ENCODE measurements at regions not wholly inside any gene's neighbourhood (a gene's known extent, or its start where the extent isn't known, plus 50 kb on each side); places are given as distances from the start of the nearest gene placed in this dataset.

- no peaks in the 10 kb centered on the region for H3K4me1 ChIP-seq (ENCODE audit: control insufficient read depth in 3 of 3, insufficient read depth in 3 of 3, low read length in 3 of 3)
- H3K36me3 ChIP-seq (ENCODE audit: control insufficient read depth in 3 of 3, insufficient read depth in 3 of 3, low read length in 3 of 3) = no peaks in the 10 kb centered on the region
- no peaks in the 10 kb centered on the region for H3K27me3 ChIP-seq (ENCODE audit: control insufficient read depth in 3 of 3, insufficient read depth in 3 of 3, low read length in 3 of 3)
- H3K27ac ChIP-seq (ENCODE audit: low read depth, low read length) = no peak overlapping the region
- no peak overlapping the region for H3K9ac ChIP-seq (ENCODE audit: low read depth in 1 of 3, low read length in 3 of 3)
- H3K9me3 ChIP-seq (ENCODE audit: control insufficient read depth in 3 of 3, low read length in 3 of 3) = no peaks in the 10 kb centered on the region
- H3K4me3 ChIP-seq (ENCODE audit: low read length in 3 of 3) = no peak overlapping the region
These were observed 87.6 kb upstream of the JADE1 start for GRCh38 chr4:128721896-128722295.

- Histone ChIP-seq H3K4me3 (ENCODE audit: low read length in 3 of 3) (no peak overlapping the region), H3K27me3 (ENCODE audit: control insufficient read depth in 3 of 3, insufficient read depth in 3 of 3, low read length in 3 of 3) (no peaks in the 10 kb centered on the region), H3K9ac (ENCODE audit: low read depth in 1 of 3, low read length in 3 of 3) (no peak overlapping the region), H3K9me3 (ENCODE audit: control insufficient read depth in 3 of 3, low read length in 3 of 3) (no peaks in the 10 kb centered on the region), H3K4me1 (ENCODE audit: control insufficient read depth in 3 of 3, insufficient read depth in 3 of 3, low read length in 3 of 3) (peaks cover 0 to 3% (median 0%) of the 10 kb centered on the region in 3 donors), H3K36me3 (ENCODE audit: control insufficient read depth in 3 of 3, insufficient read depth in 3 of 3, low read length in 3 of 3) (no peaks in the 10 kb centered on the region), H3K27ac (ENCODE audit: low read depth, low read length) (no peak overlapping the region)
These were observed 89.2 kb upstream of the JADE1 start for GRCh38 chr4:128720270-128720669.

DNA sequence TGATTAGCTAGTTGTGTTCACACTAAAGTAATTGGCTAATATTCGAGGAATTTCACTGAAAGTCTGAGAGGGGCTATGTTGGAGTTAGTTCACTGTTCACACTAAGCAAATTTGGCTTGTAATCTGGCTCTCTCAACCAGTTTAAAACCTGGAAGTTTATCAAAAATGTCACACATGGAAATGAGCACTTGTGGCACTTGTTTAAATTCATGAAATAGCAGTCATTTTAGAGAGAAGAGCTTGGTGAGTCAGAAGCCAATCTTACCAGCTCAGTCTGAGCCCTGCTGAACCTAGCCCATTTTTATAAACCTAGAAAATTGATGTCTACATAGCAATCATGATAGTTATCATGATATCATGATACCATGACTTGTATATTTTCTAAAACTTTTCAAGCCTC lies 90.7 kb upstream of the JADE1 start:
- Histone ChIP-seq H3K4me1 (ENCODE audit: control insufficient read depth in 3 of 3, insufficient read depth in 3 of 3, low read length in 3 of 3) (peaks cover 0 to 3% (median 0%) of the 10 kb centered on the region in 3 donors), H3K27me3 (ENCODE audit: control insufficient read depth in 3 of 3, insufficient read depth in 3 of 3, low read length in 3 of 3) (no peaks in the 10 kb centered on the region)

DNA sequence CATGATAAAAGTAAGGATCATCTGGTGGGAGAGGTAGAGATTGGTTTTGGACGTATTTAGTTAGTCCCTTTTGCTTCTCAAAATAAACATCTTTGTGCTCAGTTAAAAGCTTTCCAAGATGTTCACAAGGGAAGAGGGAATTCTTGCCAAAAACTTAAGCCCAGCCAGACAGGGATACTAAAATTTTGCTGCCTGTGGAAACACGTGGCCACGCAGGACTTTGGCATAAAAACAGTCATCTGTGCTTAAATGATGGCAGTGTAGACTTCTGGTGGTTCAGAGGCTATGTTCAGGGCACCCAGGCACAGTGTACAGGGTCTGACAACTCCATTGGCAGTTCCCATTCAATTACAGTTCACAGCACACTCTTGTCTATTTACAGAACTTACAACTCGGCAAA lies 93.2 kb upstream of the JADE1 start:
- no peaks in the 10 kb centered on the region for H3K27me3 ChIP-seq (ENCODE audit: control insufficient read depth in 3 of 3, insufficient read depth in 3 of 3, low read length in 3 of 3)
- peak overlapping the region; percentile 60 for H3K27ac ChIP-seq (ENCODE audit: low read depth, low read length)
- H3K9ac ChIP-seq (ENCODE audit: low read depth in 1 of 3, low read length in 3 of 3) = no peak overlapping the region
- no peak overlapping the region for H3K4me3 ChIP-seq (ENCODE audit: low read length in 3 of 3)
- no peaks in the 10 kb centered on the region for H3K9me3 ChIP-seq (ENCODE audit: control insufficient read depth in 3 of 3, low read length in 3 of 3)
- H3K4me1 ChIP-seq (ENCODE audit: control insufficient read depth in 3 of 3, insufficient read depth in 3 of 3, low read length in 3 of 3) = peaks cover 0 to 3% (median 0%) of the 10 kb centered on the region in 3 donors
- no peaks in the 10 kb centered on the region for H3K36me3 ChIP-seq (ENCODE audit: control insufficient read depth in 3 of 3, insufficient read depth in 3 of 3, low read length in 3 of 3)

More for the DNA sequence above, 90.7 kb upstream of the JADE1 start:
- Histone ChIP-seq H3K4me3 (ENCODE audit: low read length in 3 of 3) (no peak overlapping the region), H3K9me3 (ENCODE audit: control insufficient read depth in 3 of 3, low read length in 3 of 3) (no peaks in the 10 kb centered on the region), H3K36me3 (ENCODE audit: control insufficient read depth in 3 of 3, insufficient read depth in 3 of 3, low read length in 3 of 3) (no peaks in the 10 kb centered on the region), H3K27ac (ENCODE audit: low read depth, low read length) (no peak overlapping the region), H3K9ac (ENCODE audit: low read depth in 1 of 3, low read length in 3 of 3) (no peak overlapping the region)

- no peaks in the 10 kb centered on the region for H3K9me3 ChIP-seq (ENCODE audit: control insufficient read depth in 3 of 3, low read length in 3 of 3)
- H3K27ac ChIP-seq (ENCODE audit: low read depth, low read length) = peak overlapping the region; percentile 60
- no peak overlapping the region for H3K9ac ChIP-seq (ENCODE audit: low read depth in 1 of 3, low read length in 3 of 3)
- peaks cover 0 to 3% (median 0%) of the 10 kb centered on the region in 3 donors for H3K4me1 ChIP-seq (ENCODE audit: control insufficient read depth in 3 of 3, insufficient read depth in 3 of 3, low read length in 3 of 3)
- H3K36me3 ChIP-seq (ENCODE audit: control insufficient read depth in 3 of 3, insufficient read depth in 3 of 3, low read length in 3 of 3) = no peaks in the 10 kb centered on the region
- no peak overlapping the region for H3K4me3 ChIP-seq (ENCODE audit: low read length in 3 of 3)
- no peaks in the 10 kb centered on the region for H3K27me3 ChIP-seq (ENCODE audit: control insufficient read depth in 3 of 3, insufficient read depth in 3 of 3, low read length in 3 of 3)
These were observed 93.9 kb upstream of the JADE1 start for GRCh38 chr4:128715616-128716015.

DNA sequence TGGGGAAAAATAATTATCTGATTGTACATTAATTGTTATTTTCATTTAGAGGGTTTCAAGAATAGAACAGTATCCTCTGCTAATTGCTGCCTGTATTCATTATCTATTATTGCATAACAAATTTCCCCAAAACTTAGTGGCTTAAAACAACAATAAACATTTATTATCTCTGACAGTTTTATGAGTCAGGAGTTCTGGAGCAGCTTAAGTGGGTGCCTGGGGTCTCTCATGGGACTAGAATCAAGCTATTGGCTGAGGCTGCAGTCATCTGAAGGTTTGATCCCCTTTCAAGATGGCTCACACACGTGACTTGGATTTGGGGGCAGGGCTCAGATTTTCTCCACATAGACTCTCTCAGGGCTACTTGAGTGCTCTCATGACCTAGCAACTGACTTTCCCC lies 98.1 kb upstream of the JADE1 start:
- no peaks in the 10 kb centered on the region for H3K9me3 ChIP-seq (ENCODE audit: control insufficient read depth in 3 of 3, low read length in 3 of 3)
- H3K4me1 ChIP-seq (ENCODE audit: control insufficient read depth in 3 of 3, insufficient read depth in 3 of 3, low read length in 3 of 3) = peaks cover 0 to 1% (median 0%) of the 10 kb centered on the region in 3 donors
- no peaks in the 10 kb centered on the region for H3K36me3 ChIP-seq (ENCODE audit: control insufficient read depth in 3 of 3, insufficient read depth in 3 of 3, low read length in 3 of 3)
- no peak overlapping the region for H3K4me3 ChIP-seq (ENCODE audit: low read length in 3 of 3)
- H3K27me3 ChIP-seq (ENCODE audit: control insufficient read depth in 3 of 3, insufficient read depth in 3 of 3, low read length in 3 of 3) = no peaks in the 10 kb centered on the region
- H3K9ac ChIP-seq (ENCODE audit: low read depth in 1 of 3, low read length in 3 of 3) = no peak overlapping the region
- H3K27ac ChIP-seq (ENCODE audit: low read depth, low read length) = no peak overlapping the region

DNA sequence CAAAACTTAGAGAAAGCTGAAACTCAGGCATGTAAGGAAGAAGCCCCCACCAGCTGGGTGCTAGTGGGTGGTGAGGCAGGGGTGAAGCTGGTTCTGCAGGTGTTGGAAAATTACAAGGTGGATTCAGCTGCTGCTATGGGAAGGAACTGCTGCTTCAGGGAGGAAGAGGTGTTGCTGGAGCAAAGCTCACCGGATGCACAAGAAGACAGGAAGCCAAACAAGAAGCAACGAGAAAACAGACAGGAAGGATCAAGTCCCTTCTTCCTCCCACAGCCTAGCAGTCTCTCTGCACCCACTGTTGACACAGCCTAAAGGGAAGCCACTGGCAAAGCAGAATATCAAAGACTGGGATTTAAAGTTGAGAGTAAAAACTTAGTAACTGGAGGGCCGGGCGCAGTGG lies 100.2 kb upstream of the JADE1 start:
- Histone ChIP-seq H3K9me3 (ENCODE audit: control insufficient read depth in 3 of 3, low read length in 3 of 3) (no peaks in the 10 kb centered on the region), H3K4me3 (ENCODE audit: low read length in 3 of 3) (no peak overlapping the region), H3K27ac (ENCODE audit: low read depth, low read length) (no peak overlapping the region), H3K4me1 (ENCODE audit: control insufficient read depth in 3 of 3, insufficient read depth in 3 of 3, low read length in 3 of 3) (no peaks in the 10 kb centered on the region), H3K36me3 (ENCODE audit: control insufficient read depth in 3 of 3, insufficient read depth in 3 of 3, low read length in 3 of 3) (no peaks in the 10 kb centered on the region), H3K9ac (ENCODE audit: low read depth in 1 of 3, low read length in 3 of 3) (no peak overlapping the region), H3K27me3 (ENCODE audit: control insufficient read depth in 3 of 3, insufficient read depth in 3 of 3, low read length in 3 of 3) (no peaks in the 10 kb centered on the region)

GRCh38 chr4:128707864-128708263 lies 101.6 kb upstream of the JADE1 start:
- no peaks in the 10 kb centered on the region for H3K36me3 ChIP-seq (ENCODE audit: control insufficient read depth in 3 of 3, insufficient read depth in 3 of 3, low read length in 3 of 3)
- no peaks in the 10 kb centered on the region for H3K27me3 ChIP-seq (ENCODE audit: control insufficient read depth in 3 of 3, insufficient read depth in 3 of 3, low read length in 3 of 3)
- H3K9me3 ChIP-seq (ENCODE audit: control insufficient read depth in 3 of 3, low read length in 3 of 3) = no peaks in the 10 kb centered on the region
- H3K4me1 ChIP-seq (ENCODE audit: control insufficient read depth in 3 of 3, insufficient read depth in 3 of 3, low read length in 3 of 3) = no peaks in the 10 kb centered on the region
- H3K4me3 ChIP-seq (ENCODE audit: low read length in 3 of 3) = no peak overlapping the region
- H3K9ac ChIP-seq (ENCODE audit: low read depth in 1 of 3, low read length in 3 of 3) = no peak overlapping the region
- no peak overlapping the region for H3K27ac ChIP-seq (ENCODE audit: low read depth, low read length)

DNA sequence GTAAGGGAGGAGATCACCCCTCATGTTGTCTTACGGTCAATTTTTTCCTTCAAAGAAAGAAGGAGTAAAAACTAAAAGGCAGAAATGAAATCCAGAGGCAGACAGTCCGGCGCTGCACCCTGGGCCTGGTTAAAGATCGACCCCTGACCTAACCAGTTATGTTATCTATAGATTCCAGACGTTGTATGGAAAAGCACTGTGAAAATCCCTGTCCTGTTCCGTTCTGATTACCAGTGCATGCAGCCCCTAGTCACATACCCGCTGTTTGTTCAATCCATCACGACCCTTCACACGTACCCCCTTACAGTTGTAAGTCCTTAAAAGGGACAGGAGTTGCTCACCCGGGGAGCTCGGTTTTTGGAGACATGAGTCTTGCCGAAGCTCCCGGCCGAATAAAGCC lies 105.6 kb upstream of the JADE1 start:
- Histone ChIP-seq H3K27me3 (ENCODE audit: control insufficient read depth in 3 of 3, insufficient read depth in 3 of 3, low read length in 3 of 3) (no peaks in the 10 kb centered on the region), H3K36me3 (ENCODE audit: control insufficient read depth in 3 of 3, insufficient read depth in 3 of 3, low read length in 3 of 3) (no peaks in the 10 kb centered on the region), H3K4me1 (ENCODE audit: control insufficient read depth in 3 of 3, insufficient read depth in 3 of 3, low read length in 3 of 3) (no peaks in the 10 kb centered on the region), H3K9ac (ENCODE audit: low read depth in 1 of 3, low read length in 3 of 3) (no peak overlapping the region), H3K27ac (ENCODE audit: low read depth, low read length) (no peak overlapping the region), H3K4me3 (ENCODE audit: low read length in 3 of 3) (no peak overlapping the region), H3K9me3 (ENCODE audit: control insufficient read depth in 3 of 3, low read length in 3 of 3) (no peaks in the 10 kb centered on the region)

GRCh38 chr4:128700659-128701350 lies 108.7 kb upstream of the JADE1 start:
- Histone ChIP-seq H3K27ac (ENCODE audit: low read depth, low read length) (no peak overlapping the region), H3K27me3 (ENCODE audit: control insufficient read depth in 3 of 3, insufficient read depth in 3 of 3, low read length in 3 of 3) (no peaks in the 10 kb centered on the region), H3K9ac (ENCODE audit: low read depth in 1 of 3, low read length in 3 of 3) (no peak overlapping the region), H3K4me1 (ENCODE audit: control insufficient read depth in 3 of 3, insufficient read depth in 3 of 3, low read length in 3 of 3) (no peaks in the 10 kb centered on the region), H3K4me3 (ENCODE audit: low read length in 3 of 3) (no peak overlapping the region), H3K9me3 (ENCODE audit: control insufficient read depth in 3 of 3, low read length in 3 of 3) (no peaks in the 10 kb centered on the region), H3K36me3 (ENCODE audit: control insufficient read depth in 3 of 3, insufficient read depth in 3 of 3, low read length in 3 of 3) (no peaks in the 10 kb centered on the region)

Measured in skeletal muscle tissue (tissue), 3 donors.